ENCODE measurements at regions not wholly inside any gene's neighbourhood (a gene's known extent, or its start where the extent isn't known, plus 50 kb on each side); places are given as distances from the start of the nearest gene placed in this dataset.

GRCh38 chr14:27242874-27243273 lies 645.0 kb upstream of the NOVA1 start:
- no peak overlapping the region for H3K4me3 ChIP-seq (ENCODE audit: low read length)
- no peak for DNase-seq (ENCODE audit: low read depth)
- TF ChIP-seq, protein P1, sequence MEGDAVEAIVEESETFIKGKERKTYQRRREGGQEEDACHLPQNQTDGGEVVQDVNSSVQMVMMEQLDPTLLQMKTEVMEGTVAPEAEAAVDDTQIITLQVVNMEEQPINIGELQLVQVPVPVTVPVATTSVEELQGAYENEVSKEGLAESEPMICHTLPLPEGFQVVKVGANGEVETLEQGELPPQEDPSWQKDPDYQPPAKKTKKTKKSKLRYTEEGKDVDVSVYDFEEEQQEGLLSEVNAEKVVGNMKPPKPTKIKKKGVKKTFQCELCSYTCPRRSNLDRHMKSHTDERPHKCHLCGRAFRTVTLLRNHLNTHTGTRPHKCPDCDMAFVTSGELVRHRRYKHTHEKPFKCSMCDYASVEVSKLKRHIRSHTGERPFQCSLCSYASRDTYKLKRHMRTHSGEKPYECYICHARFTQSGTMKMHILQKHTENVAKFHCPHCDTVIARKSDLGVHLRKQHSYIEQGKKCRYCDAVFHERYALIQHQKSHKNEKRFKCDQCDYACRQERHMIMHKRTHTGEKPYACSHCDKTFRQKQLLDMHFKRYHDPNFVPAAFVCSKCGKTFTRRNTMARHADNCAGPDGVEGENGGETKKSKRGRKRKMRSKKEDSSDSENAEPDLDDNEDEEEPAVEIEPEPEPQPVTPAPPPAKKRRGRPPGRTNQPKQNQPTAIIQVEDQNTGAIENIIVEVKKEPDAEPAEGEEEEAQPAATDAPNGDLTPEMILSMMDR (IDR thresholded peaks at IDR 0.05; ENCODE audit: insufficient read depth, low read depth, low read length, missing control alignments) = no peak

DNA sequence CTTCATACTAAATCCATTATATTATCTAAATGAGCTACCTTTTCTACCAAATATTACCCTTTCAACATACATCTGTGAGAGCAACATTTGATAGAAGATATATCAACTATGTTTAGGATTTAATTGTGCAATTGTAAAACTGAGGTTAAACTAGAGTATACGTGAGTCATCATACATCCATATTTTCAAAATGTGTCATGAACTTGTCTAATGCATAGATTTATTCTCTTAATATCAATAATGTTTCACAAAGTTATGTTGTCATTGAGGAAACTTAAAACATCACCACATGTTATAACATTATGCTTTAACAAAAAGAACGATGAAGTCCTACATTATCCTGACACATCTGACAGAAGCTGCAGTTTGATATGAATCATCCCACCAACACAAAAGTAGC lies 645.5 kb upstream of the NOVA1 start:
- TF ChIP-seq, protein P1 (IDR thresholded peaks at IDR 0.05; ENCODE audit: insufficient read depth, low read depth, low read length, missing control alignments) = no peak
- no peak overlapping the region for H3K4me3 ChIP-seq (ENCODE audit: low read length)
- peak; percentile 59 for DNase-seq (ENCODE audit: low read depth)

DNA sequence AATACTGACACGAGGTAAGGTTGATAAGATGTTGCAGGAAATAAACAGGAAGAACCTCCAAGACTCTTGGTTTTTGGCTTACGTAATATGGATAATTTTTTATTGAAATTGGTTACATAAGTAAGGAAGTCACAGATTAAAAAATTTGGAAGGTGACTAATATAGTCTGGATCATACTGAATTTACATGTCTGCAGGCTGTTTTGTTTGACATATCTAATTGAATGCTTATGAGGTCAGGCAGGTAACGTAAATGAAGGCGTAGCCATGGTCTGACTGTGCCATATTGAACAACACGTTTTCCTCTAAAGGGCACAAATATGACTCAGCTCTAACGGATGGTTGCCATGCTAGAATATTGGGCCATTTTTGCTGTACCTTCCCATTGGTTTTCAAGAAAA lies 648.1 kb upstream of the NOVA1 start:
- DNase-seq (ENCODE audit: low read depth) = peak; percentile 19
- no peak overlapping the region for H3K4me3 ChIP-seq (ENCODE audit: low read length)
- TF ChIP-seq, protein P1 (IDR thresholded peaks at IDR 0.05; ENCODE audit: insufficient read depth, low read depth, low read length, missing control alignments) = no peak

DNA sequence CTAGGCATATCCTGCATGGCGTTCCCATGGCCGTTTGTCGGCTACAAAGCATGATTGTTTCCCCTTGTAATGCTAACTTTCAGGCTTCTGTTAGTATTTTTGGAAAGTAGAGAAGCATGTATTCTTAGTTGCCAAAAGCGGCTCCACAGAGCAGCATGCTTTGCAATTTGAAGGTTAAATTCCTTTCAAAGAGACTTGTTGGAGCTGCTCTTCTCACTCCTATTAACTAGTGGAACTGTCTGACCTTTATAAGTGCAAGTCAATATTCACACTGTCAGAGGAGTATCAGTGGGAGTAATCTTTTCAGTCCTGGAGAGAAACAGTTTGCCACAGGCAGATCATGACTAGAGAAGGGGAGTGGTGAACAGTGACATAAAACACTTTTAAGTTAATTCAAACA lies 656.1 kb upstream of the NOVA1 start:
- DNase-seq (ENCODE audit: low read depth) = no peak
- TF ChIP-seq, protein P1 (IDR thresholded peaks at IDR 0.05; ENCODE audit: insufficient read depth, low read depth, low read length, missing control alignments) = no peak
- H3K4me3 ChIP-seq (ENCODE audit: low read length) = no peak overlapping the region

GRCh38 chr14:27256805-27257204 lies 659.0 kb upstream of the NOVA1 start:
- TF ChIP-seq, protein P1 (IDR thresholded peaks at IDR 0.05; ENCODE audit: insufficient read depth, low read depth, low read length, missing control alignments) = no peak
- DNase-seq (ENCODE audit: low read depth) = no peak
- H3K4me3 ChIP-seq (ENCODE audit: low read length) = no peak overlapping the region

DNA sequence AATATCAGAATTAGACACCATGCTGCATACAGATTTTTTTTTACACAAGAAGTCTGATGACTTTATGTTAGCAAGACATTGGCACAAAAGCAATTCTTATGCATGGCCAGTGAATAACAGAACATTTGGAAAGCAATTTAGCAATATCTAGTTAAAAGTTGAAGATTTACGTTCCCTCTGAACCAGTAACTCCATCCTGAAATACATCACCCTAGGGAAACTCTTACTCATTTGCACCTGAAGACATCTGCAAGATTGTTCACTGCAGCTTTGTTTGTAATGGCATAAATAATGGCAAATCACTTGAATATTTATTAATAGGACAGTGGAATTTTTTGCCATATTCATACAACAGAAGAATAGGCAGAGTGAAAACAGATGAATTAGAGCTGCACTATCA lies 670.0 kb upstream of the NOVA1 start:
- no peak overlapping the region for H3K4me3 ChIP-seq (ENCODE audit: low read length)
- TF ChIP-seq, protein P1 (IDR thresholded peaks at IDR 0.05; ENCODE audit: insufficient read depth, low read depth, low read length, missing control alignments) = no peak
- DNase-seq (ENCODE audit: low read depth) = no peak

- no peak overlapping the region for H3K4me3 ChIP-seq (ENCODE audit: low read length)
- DNase-seq (ENCODE audit: low read depth) = no peak
- TF ChIP-seq, protein P1 (IDR thresholded peaks at IDR 0.05; ENCODE audit: insufficient read depth, low read depth, low read length, missing control alignments) = no peak
Observed at GRCh38 chr14:27270716-27271115, 672.9 kb upstream of the NOVA1 start.

Measured in epithelial cell of esophagus (primary cell).